ENCODE measurements at regions not wholly inside any gene's neighbourhood (a gene's known extent, or its start where the extent isn't known, plus 50 kb on each side); places are given as distances from the start of the nearest gene placed in this dataset.
A peak's percentile ranks its signal among the peaks of the same experiment; 100 is the strongest.

- H3K4me3 Mint-ChIP-seq = no peak overlapping the region
- no peaks in the 10 kb centered on the region for H3K4me1 Mint-ChIP-seq
- peaks cover 2 to 16% (median 10%) of the 10 kb centered on the region in 3 donors for H3K9me3 Mint-ChIP-seq
- no peak overlapping the region for H3K27ac Mint-ChIP-seq
- H3K27me3 Mint-ChIP-seq = no peaks in the 10 kb centered on the region
- no peaks in the 10 kb centered on the region for H3K36me3 Mint-ChIP-seq
These were observed 1349.1 kb upstream of the ADGRB3 start for GRCh38 chr6:67285770-67286495.

GRCh38 chr6:67277312-67277711 lies 1357.8 kb upstream of the ADGRB3 start:
- no peaks in the 10 kb centered on the region for H3K27me3 Mint-ChIP-seq
- no peak overlapping the region for H3K27ac Mint-ChIP-seq

DNA sequence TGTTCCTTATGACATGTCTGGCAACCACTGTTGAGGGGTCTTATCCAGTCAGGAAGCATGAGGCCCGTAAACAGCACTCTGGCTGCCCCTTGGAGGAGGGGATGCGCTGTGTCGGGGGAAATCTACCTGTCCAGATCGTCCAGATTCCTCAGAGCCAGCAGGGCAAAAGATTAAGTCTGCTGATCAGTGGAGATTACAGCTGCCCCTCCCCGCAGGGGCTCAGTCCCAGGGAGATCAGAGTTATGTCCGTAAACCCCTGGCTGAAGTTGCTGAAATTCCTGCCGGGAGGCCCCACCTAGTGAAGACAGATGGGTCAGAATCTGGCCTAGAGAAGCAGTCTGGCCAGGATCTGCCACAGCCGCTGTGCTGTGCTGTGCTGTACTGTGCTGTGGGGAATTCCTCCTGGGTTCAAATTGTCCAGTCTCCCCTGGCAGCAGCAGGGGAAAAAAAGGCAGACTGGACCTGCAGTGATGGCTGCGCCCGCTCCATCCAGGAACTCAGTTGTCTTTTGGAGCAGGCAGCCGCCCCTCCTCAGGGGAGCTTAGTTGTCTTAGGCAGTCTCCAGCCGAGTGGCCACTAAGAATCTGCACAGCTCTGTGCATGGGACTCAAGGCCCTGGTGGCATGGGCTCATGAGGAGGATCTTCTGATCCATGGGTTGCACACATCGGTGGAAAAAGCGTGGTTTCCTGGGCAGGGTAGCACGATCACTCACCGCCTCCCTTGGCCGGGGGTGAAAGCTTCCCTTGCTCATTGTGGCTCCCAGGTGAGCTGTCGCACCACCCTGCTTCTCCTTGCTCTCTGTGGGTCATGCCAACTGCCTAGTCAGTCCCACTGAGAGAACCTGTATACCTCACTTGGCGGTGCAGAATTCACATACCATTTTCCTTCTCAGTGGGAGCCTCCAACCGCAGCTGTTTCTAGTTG lies 1368.8 kb upstream of the ADGRB3 start:
- Mint-ChIP-seq H3K4me3 (peak overlapping the region in 1 of 4 donors; percentile 25), H3K36me3 (no peaks in the 10 kb centered on the region), H3K27ac (no peak overlapping the region), H3K27me3 (no peaks in the 10 kb centered on the region), H3K9me3 (peaks cover 0 to 6% (median 4%) of the 10 kb centered on the region in 3 donors), H3K4me1 (no peaks in the 10 kb centered on the region)

More at GRCh38 chr6:67277312-67277711, 1357.8 kb upstream of the ADGRB3 start:
- Mint-ChIP-seq H3K36me3 (no peaks in the 10 kb centered on the region), H3K4me3 (no peak overlapping the region), H3K9me3 (peaks cover 0 to 4% (median 0%) of the 10 kb centered on the region in 3 donors), H3K4me1 (no peaks in the 10 kb centered on the region)

DNA sequence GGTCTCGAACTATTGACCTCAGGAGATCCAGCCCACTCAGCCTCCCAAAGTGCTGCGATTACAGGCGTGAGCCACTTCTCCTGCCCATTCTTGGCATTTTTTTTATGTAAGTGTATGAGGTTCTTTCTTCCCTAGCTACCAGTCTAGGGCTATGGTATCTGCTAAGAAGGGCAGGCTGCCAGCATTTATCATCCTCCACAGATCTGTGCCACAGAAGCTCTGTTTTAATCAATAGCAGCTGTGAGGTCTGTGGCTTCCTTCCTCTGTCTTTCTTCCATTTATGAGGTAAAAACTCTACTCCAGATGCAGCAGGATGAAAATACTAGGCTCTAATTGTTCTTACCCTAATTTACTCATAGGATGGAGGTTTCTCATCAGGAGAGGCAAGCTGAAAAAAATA lies 1382.4 kb upstream of the ADGRB3 start:
- peaks cover 2 to 18% (median 8%) of the 10 kb centered on the region in 3 donors for H3K9me3 Mint-ChIP-seq
- no peak overlapping the region for H3K27ac Mint-ChIP-seq
- H3K27me3 Mint-ChIP-seq = no peaks in the 10 kb centered on the region
- no peaks in the 10 kb centered on the region for H3K36me3 Mint-ChIP-seq
- H3K4me1 Mint-ChIP-seq = no peaks in the 10 kb centered on the region
- no peak overlapping the region for H3K4me3 Mint-ChIP-seq

- Mint-ChIP-seq H3K27me3 (no peaks in the 10 kb centered on the region), H3K4me3 (no peak overlapping the region), H3K36me3 (no peaks in the 10 kb centered on the region), H3K4me1 (no peaks in the 10 kb centered on the region), H3K27ac (no peak overlapping the region), H3K9me3 (peaks cover 0 to 9% (median 3%) of the 10 kb centered on the region in 3 donors)
These were observed 1387.0 kb upstream of the ADGRB3 start for GRCh38 chr6:67248077-67248476.

DNA sequence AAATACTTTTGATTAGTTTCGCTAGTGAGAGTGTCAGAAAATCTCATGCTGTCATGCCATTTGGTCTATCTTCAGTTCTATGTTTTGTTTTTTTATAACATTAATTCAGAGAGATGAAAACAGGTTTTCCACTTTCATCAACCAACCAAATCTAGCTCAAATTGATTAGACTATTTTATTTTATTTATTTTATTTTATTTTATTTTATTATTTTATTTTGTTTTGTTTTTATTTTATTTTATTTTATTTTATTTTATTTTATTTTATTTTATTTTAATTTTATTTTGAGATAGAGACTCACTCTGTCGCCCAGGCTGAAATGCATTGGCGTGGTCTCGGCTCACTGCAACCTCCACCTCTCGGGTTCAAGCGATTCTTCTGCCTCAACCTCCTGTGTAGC lies 1391.0 kb upstream of the ADGRB3 start:
- Mint-ChIP-seq H3K27me3 (no peaks in the 10 kb centered on the region), H3K4me1 (no peaks in the 10 kb centered on the region), H3K36me3 (no peaks in the 10 kb centered on the region), H3K27ac (no peak overlapping the region), H3K4me3 (no peak overlapping the region), H3K9me3 (peaks cover 0 to 9% (median 0%) of the 10 kb centered on the region in 3 donors)

GRCh38 chr6:67237277-67237676 lies 1397.8 kb upstream of the ADGRB3 start:
- H3K27ac Mint-ChIP-seq = no peak overlapping the region
- H3K4me3 Mint-ChIP-seq = no peak overlapping the region
- no peaks in the 10 kb centered on the region for H3K27me3 Mint-ChIP-seq
- H3K9me3 Mint-ChIP-seq = peaks cover 0 to 4% (median 0%) of the 10 kb centered on the region in 3 donors
- H3K4me1 Mint-ChIP-seq = no peaks in the 10 kb centered on the region
- no peaks in the 10 kb centered on the region for H3K36me3 Mint-ChIP-seq

DNA sequence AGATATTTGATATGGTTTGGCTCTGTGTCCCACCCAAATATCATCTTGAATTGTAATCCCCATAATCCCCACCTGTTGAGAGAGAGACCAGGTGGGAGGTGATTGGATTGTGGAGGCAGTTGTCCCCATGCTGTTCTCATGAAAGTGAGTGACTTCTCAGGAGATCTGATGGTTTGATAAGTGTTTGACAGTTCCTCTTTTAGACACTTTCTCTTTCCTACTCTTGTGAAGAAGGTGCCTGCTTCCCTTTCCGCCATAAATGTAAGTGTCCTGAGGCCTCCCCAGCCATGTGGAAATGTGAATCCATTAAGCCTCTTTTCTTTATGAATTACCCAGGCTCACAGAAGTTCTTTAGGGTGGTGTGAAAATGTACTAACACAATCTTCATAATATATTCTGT lies 1404.0 kb upstream of the ADGRB3 start:
- H3K27me3 Mint-ChIP-seq = no peaks in the 10 kb centered on the region

GRCh38 chr6:67224989-67225388 lies 1410.1 kb upstream of the ADGRB3 start:
- Mint-ChIP-seq H3K4me1 (no peaks in the 10 kb centered on the region), H3K9me3 (peaks cover 2 to 7% (median 3%) of the 10 kb centered on the region in 3 donors), H3K27me3 (no peaks in the 10 kb centered on the region), H3K4me3 (no peak overlapping the region), H3K27ac (no peak overlapping the region), H3K36me3 (no peaks in the 10 kb centered on the region)

More for the DNA sequence above, 1404.0 kb upstream of the ADGRB3 start:
- Mint-ChIP-seq H3K27ac (no peak overlapping the region), H3K4me1 (no peaks in the 10 kb centered on the region), H3K4me3 (no peak overlapping the region), H3K9me3 (peaks cover 2 to 3% (median 2%) of the 10 kb centered on the region in 3 donors), H3K36me3 (no peaks in the 10 kb centered on the region)

- H3K4me3 Mint-ChIP-seq = no peak overlapping the region
- H3K27me3 Mint-ChIP-seq = no peaks in the 10 kb centered on the region
- H3K27ac Mint-ChIP-seq = no peak overlapping the region
- H3K36me3 Mint-ChIP-seq = no peaks in the 10 kb centered on the region
- peaks cover 0 to 6% (median 5%) of the 10 kb centered on the region in 3 donors for H3K9me3 Mint-ChIP-seq
- no peaks in the 10 kb centered on the region for H3K4me1 Mint-ChIP-seq
These were observed 1413.9 kb upstream of the ADGRB3 start for GRCh38 chr6:67221226-67221625.

- no peak overlapping the region for H3K4me3 Mint-ChIP-seq
- no peaks in the 10 kb centered on the region for H3K36me3 Mint-ChIP-seq
- no peaks in the 10 kb centered on the region for H3K27me3 Mint-ChIP-seq
- no peak overlapping the region for H3K27ac Mint-ChIP-seq
- no peaks in the 10 kb centered on the region for H3K4me1 Mint-ChIP-seq
- peaks cover 0 to 6% (median 5%) of the 10 kb centered on the region in 3 donors for H3K9me3 Mint-ChIP-seq
These were observed 1415.7 kb upstream of the ADGRB3 start for GRCh38 chr6:67219346-67219745.

DNA sequence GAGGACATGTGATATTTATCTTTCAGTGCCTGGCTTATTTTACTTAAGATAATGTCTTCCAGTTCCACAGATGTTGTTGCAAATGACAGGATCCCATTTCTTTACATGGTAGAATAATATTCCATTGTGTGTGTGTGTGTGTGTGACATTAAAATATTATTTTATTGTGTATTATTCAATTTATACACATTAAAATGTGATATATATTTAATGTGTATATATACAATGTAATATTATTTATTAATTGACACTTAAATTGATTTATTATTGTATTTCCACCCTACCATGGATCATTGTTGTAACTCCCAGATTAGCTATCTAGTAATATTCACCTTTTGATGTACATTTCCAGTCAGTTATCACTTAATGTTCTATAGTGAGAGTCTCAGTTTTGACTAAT lies 1422.5 kb upstream of the ADGRB3 start:
- no peaks in the 10 kb centered on the region for H3K4me1 Mint-ChIP-seq
- H3K36me3 Mint-ChIP-seq = no peaks in the 10 kb centered on the region
- H3K9me3 Mint-ChIP-seq = peaks cover 3 to 4% (median 3%) of the 10 kb centered on the region in 3 donors
- no peak overlapping the region for H3K27ac Mint-ChIP-seq
- no peaks in the 10 kb centered on the region for H3K27me3 Mint-ChIP-seq
- H3K4me3 Mint-ChIP-seq = no peak overlapping the region

GRCh38 chr6:67210450-67210849 lies 1424.6 kb upstream of the ADGRB3 start:
- no peak overlapping the region for H3K4me3 Mint-ChIP-seq
- no peaks in the 10 kb centered on the region for H3K27me3 Mint-ChIP-seq
- H3K27ac Mint-ChIP-seq = no peak overlapping the region
- peaks cover 3 to 4% (median 4%) of the 10 kb centered on the region in 3 donors for H3K9me3 Mint-ChIP-seq
- no peaks in the 10 kb centered on the region for H3K36me3 Mint-ChIP-seq
- H3K4me1 Mint-ChIP-seq = no peaks in the 10 kb centered on the region

DNA sequence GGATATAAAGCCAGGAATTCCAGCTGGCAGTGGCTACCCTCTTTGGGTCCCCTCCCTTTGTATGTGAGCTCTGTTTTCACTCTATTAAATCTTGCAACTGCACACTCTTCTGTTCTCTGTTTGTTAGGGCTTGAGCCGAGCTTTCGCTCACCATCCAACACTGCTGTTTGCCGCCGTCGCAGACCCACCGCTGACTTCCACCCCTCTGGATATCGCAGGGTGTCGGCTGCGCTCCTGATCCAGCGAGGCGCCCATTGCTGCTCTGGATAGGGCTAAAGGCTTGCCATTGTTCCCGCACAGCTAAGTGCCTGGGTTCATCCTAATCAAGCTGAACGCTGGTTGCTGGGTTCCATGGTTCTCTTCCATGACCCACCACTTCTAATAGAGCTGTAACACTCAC lies 1433.5 kb upstream of the ADGRB3 start:
- Mint-ChIP-seq H3K27me3 (no peaks in the 10 kb centered on the region), H3K9me3 (peaks cover 4 to 13% (median 6%) of the 10 kb centered on the region in 3 donors), H3K27ac (no peak overlapping the region), H3K36me3 (no peaks in the 10 kb centered on the region), H3K4me1 (no peaks in the 10 kb centered on the region), H3K4me3 (no peak overlapping the region)

DNA sequence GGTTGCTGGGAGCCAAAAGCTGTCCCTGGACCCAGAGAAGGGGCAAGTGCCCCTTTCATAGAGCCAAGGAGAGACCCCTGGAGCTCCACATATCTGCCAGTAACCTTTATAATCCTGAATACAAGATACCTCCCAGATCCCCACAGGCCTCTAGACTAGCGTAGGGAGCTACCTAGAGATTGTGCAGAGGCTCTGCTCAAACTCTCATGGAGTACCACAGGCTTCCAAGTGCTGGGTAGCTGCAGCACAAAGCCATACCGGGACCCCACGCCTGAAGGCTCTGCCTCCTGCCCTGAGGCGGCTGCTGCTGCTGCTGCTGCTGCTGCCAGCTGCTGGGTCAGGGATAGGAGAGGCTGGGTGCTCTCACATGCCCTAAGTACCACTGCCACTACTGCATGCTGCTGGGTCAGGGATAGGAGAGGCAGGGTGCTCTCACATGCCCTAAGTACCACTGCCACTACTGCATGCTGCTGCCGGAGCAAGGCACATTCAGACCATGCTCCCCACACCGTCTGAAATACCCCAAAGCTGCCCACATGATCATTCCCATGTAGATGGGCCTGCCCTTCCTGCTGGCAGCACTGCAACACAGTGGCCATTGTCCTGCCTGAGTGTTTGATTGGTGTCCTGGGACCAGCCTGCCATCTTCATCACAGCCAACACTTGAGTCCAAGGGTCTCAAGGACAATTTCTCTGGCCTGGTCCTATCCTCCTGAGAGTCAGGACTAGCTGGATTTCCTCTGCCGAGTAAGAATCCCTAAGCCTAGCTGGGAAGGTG lies 1434.3 kb upstream of the ADGRB3 start:
- Mint-ChIP-seq H3K4me1 (no peaks in the 10 kb centered on the region), H3K27ac (no peak overlapping the region), H3K4me3 (peak overlapping the region in 1 of 4 donors; percentile 38), H3K9me3 (peaks cover 3 to 13% (median 4%) of the 10 kb centered on the region in 3 donors), H3K27me3 (no peaks in the 10 kb centered on the region), H3K36me3 (no peaks in the 10 kb centered on the region)
